ENCODE measurements at regions not wholly inside any gene's neighbourhood (a gene's known extent, or its start where the extent isn't known, plus 50 kb on each side); places are given as distances from the start of the nearest gene placed in this dataset.

DNA sequence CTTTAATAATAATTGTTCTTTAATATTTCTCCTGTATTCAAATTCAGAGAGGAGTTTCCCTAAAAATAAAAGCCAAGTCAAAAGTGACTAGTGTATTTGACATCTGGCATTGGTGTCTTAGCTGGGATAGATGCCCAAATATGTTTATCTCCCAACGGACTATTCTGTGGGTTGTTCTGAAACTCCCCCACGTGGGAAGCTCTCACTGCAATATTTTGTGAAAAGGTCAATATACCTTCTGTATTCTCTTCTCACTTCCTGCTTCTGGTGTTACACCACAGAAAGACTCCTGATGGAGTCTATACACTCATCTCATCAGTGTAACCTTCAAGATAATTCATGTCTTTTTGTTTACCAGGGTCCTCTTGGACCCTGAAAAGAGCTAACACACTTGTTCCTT, 2052.8 kb upstream of the TENM3 start:
- 10% methylated on average over 2 of the region's 2 CpGs; no CpG with 5 or more reads in 1 of the 2 experiments for WGBS, 2 experiments (ENCODE audit: extremely low coverage in 2 of 2, insufficient read length in 1 of 2)
- H3K79me1 ChIP-seq (ENCODE audit: low read depth in 1 of 2, low read length in 2 of 2), result no peaks in the 10 kb centered on the region
- no peak overlapping the region for H2AK5ac ChIP-seq (ENCODE audit: low read depth, low read length)
- ChIA-PET POLR2A (ENCODE audit: unreplicated experiment) (no interaction called here), CTCF (no interaction called here)
- no peak overlapping the region for H2BK15ac ChIP-seq (ENCODE audit: low read depth, low read length)
- no peak overlapping the region for H3K14ac ChIP-seq (replicated peaks; ENCODE audit: low read depth, low read length)
- no peak overlapping the region for H2AK9ac ChIP-seq (replicated peaks; ENCODE audit: low read depth, low read length, poor library complexity)
- H4K8ac ChIP-seq (ENCODE audit: low read depth in 2 of 2, low read length in 2 of 2), result no peak overlapping the region
- H4K91ac ChIP-seq (ENCODE audit: insufficient read depth, low read depth, low read length), result no peak overlapping the region
- no peak overlapping the region for H3K9ac ChIP-seq (ENCODE audit: low read depth, low read length)
- dilution Hi-C loops (cut with HindIII; ENCODE audit: low sequenced_read_pairs, unreplicated experiment), result no loop called here
- H3K9me3 ChIP-seq (ENCODE audit: control insufficient read depth, insufficient read depth, low read length), result no peaks in the 10 kb centered on the region
- H2BK5ac ChIP-seq (ENCODE audit: low read depth, low read length, poor library complexity, severe bottlenecking), result no peak overlapping the region
- no peak overlapping the region for H3K56ac ChIP-seq (ENCODE audit: extremely low read depth, insufficient read depth, low read length)
- no peak overlapping the region for H3K23ac ChIP-seq (ENCODE audit: low read depth, low read length)
- ATAC-seq (ENCODE audit: low read depth) (no peak), DNase-seq (peak; percentile 1)
- no peaks in the 10 kb centered on the region for H3K27me3 ChIP-seq (ENCODE audit: control insufficient read depth, insufficient read depth, low read length)
- TF ChIP-seq CHD1 (IDR thresholded peaks at IDR 0.05; ENCODE audit: low read depth, low read length) (no peak), BHLHE40 (IDR thresholded peaks at IDR 0.05; ENCODE audit: low read depth, low read length) (no peak), MAFK (IDR thresholded peaks at IDR 0.05; ENCODE audit: low read depth, low read length) (no peak), FOS (IDR thresholded peaks at IDR 0.05; ENCODE audit: low read depth, low read length) (no peak), MAZ (IDR thresholded peaks at IDR 0.05; ENCODE audit: borderline replicate concordance, low read depth, low read length) (no peak), SMC3 (IDR thresholded peaks at IDR 0.05; ENCODE audit: low read depth, low read length) (no peak), RAD21 (IDR thresholded peaks at IDR 0.05; ENCODE audit: low read length) (no peak), CEBPB (IDR thresholded peaks at IDR 0.05; ENCODE audit: low read depth, low read length) (no peak), ELK1 (IDR thresholded peaks at IDR 0.05; ENCODE audit: borderline replicate concordance, low read depth, low read length) (no peak), RCOR1 (IDR thresholded peaks at IDR 0.05; ENCODE audit: insufficient replicate concordance, low read length) (no peak), NFE2L2 (IDR thresholded peaks at IDR 0.05; ENCODE audit: low read depth, low read length) (no peak)
- TF ChIP-seq, protein P1, sequence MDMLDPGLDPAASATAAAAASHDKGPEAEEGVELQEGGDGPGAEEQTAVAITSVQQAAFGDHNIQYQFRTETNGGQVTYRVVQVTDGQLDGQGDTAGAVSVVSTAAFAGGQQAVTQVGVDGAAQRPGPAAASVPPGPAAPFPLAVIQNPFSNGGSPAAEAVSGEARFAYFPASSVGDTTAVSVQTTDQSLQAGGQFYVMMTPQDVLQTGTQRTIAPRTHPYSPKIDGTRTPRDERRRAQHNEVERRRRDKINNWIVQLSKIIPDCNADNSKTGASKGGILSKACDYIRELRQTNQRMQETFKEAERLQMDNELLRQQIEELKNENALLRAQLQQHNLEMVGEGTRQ (IDR thresholded peaks at IDR 0.05; ENCODE audit: low read depth, low read length), result no peak
- TF ChIP-seq, protein P2, sequence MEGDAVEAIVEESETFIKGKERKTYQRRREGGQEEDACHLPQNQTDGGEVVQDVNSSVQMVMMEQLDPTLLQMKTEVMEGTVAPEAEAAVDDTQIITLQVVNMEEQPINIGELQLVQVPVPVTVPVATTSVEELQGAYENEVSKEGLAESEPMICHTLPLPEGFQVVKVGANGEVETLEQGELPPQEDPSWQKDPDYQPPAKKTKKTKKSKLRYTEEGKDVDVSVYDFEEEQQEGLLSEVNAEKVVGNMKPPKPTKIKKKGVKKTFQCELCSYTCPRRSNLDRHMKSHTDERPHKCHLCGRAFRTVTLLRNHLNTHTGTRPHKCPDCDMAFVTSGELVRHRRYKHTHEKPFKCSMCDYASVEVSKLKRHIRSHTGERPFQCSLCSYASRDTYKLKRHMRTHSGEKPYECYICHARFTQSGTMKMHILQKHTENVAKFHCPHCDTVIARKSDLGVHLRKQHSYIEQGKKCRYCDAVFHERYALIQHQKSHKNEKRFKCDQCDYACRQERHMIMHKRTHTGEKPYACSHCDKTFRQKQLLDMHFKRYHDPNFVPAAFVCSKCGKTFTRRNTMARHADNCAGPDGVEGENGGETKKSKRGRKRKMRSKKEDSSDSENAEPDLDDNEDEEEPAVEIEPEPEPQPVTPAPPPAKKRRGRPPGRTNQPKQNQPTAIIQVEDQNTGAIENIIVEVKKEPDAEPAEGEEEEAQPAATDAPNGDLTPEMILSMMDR (conservative IDR thresholded peaks at IDR 0.05; ENCODE audit: low read depth, low read length), result no peak
- no peak overlapping the region for H3K4ac ChIP-seq (ENCODE audit: low read depth, low read length)
- no peak overlapping the region for H3K18ac ChIP-seq (ENCODE audit: low read depth, low read length)
- no peaks in the 10 kb centered on the region for H3K36me3 ChIP-seq (ENCODE audit: control insufficient read depth, insufficient read depth, low read length)
- no peaks in the 10 kb centered on the region for H3K9me1 ChIP-seq (ENCODE audit: insufficient read depth, low read length)
- no peak overlapping the region for H3K4me3 ChIP-seq (ENCODE audit: insufficient read depth, low read depth, low read length)
- no peak overlapping the region for H4K5ac ChIP-seq (ENCODE audit: low read depth, low read length)
- H2AFZ ChIP-seq (replicated peaks; ENCODE audit: low read length, poor library complexity), result no peak overlapping the region
- no peak overlapping the region for H2BK20ac ChIP-seq (ENCODE audit: low read depth, low read length)
- no peak overlapping the region for H3K4me2 ChIP-seq (ENCODE audit: low read depth, low read length)
- H2BK120ac ChIP-seq (ENCODE audit: low read depth, low read length), result no peak overlapping the region
- H3K27ac ChIP-seq (ENCODE audit: insufficient read depth, low read length), result no peak overlapping the region
- BruUV-seq (replicated peaks), result no TSS peak
- intact Hi-C loops (cut with micrococcal nuclease), result no loop called here
- H4K20me1 ChIP-seq (ENCODE audit: insufficient read depth, low read length), result no peaks in the 10 kb centered on the region
- H3K4me1 ChIP-seq (ENCODE audit: control insufficient read depth, insufficient read depth, low read length), result no peaks in the 10 kb centered on the region
- in situ Hi-C loops (cut with MboI; ENCODE audit: low sequenced_read_pairs), result no loop called here

Measured in IMR-90 (cell line).